ENCODE measurements at regions not wholly inside any gene's neighbourhood (a gene's known extent, or its start where the extent isn't known, plus 50 kb on each side); places are given as distances from the start of the nearest gene placed in this dataset.
"Not testable (repeated sequence)": the region's sequence is repeated elsewhere in the genome, so short reads cannot be mapped to it uniquely, and the experiment has no call there.

DNA sequence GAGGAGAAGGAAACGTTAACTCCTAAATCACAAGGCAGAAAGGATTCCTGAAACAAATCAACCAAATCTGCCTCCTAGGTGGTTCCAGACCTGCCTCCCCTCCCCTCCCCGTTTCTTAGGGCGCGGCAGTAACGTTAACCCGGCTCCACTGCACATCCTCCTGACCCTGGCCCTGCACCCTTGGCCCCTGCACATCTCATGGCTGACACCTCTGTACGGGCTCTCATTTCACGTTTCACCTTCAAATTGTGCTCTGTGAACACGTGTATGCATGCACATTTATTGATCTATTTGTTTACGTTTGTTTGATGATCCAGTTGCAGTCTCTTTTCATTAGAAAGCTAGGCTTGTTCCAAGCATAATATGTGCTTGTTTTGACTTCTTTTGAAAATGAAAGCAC lies 358.1 kb downstream of the ADGRD1 start:
- POLR2A ChIA-PET, result no interaction called here
- Mint-ChIP-seq H3K27ac (ENCODE audit: low read depth, unreplicated experiment) (no peak overlapping the region), H3K9me3 (ENCODE audit: unreplicated experiment) (peaks cover 10% of the 10 kb centered on the region), H3K4me3 (ENCODE audit: unreplicated experiment) (no peak overlapping the region), H3K36me3 (ENCODE audit: insufficient read depth, unreplicated experiment) (no peaks in the 10 kb centered on the region), H3K27me3 (ENCODE audit: insufficient read depth, unreplicated experiment) (peaks cover 14% of the 10 kb centered on the region), H3K4me1 (ENCODE audit: insufficient read depth, unreplicated experiment) (no peaks in the 10 kb centered on the region)
- DNase-seq (ENCODE audit: unreplicated experiment), result no peak
- no peak for TF ChIP-seq CTCF (IDR thresholded peaks at IDR 0.05; ENCODE audit: unreplicated experiment)
- intact Hi-C loops (cut with micrococcal nuclease), result no loop called here
- BruUV-seq (replicated peaks), result no TSS peak
- CTCF ChIA-PET, result no interaction called here

- H3K36me3 Mint-ChIP-seq (ENCODE audit: insufficient read depth, unreplicated experiment); CTCF ChIA-PET; H3K27ac Mint-ChIP-seq (ENCODE audit: low read depth, unreplicated experiment); DNase-seq (ENCODE audit: unreplicated experiment); H3K4me1 Mint-ChIP-seq (ENCODE audit: insufficient read depth, unreplicated experiment); intact Hi-C loops (cut with micrococcal nuclease); POLR2A ChIA-PET; H3K4me3 Mint-ChIP-seq (ENCODE audit: unreplicated experiment); BruUV-seq (replicated peaks): not testable (repeated sequence)
- Mint-ChIP-seq H3K27me3 (ENCODE audit: insufficient read depth, unreplicated experiment) (peaks cover 15% of the 10 kb centered on the region), H3K9me3 (ENCODE audit: unreplicated experiment) (peaks cover 10% of the 10 kb centered on the region)
Measured at GRCh38 chr12:131312382-131312781, 358.7 kb downstream of the ADGRD1 start.

DNA sequence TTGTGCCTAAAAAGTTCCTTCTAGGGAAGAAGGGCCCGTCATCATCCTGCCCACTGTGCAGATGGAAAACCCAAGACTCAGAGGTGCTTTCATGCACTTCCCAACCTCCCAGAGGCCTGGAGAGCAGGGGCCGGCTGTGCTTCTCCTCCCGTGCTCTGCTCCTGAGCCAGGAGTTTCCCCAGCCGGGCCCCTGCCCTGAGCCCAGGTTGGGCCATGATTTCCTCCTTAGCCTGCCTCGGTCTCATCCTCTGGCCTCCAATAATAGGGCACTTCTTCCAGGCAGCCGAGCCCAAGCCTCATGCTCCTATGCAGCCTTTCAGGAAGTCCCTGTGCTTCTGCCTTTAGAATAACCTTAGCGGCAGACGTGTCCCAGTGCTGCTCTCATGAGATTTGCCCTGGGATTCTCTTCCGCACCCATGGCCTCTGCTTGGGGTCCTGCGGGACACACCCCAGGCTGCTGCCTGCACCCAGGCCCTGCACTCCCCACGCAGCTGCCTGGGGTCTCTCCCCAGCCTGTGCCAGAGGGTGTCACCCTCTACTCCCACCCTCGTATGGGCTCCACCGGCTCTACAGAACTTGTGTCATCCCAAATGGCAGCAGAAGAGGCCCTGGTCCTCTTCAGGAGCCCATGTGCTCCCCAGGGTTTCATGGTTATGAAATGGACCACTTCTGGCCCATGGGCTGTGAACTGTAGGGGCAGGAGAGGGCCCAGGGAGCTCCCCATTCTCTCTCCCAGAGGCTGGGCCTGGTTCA lies 359.3 kb downstream of the ADGRD1 start:
- BruUV-seq (replicated peaks), result no TSS peak
- no peak for TF ChIP-seq CTCF (IDR thresholded peaks at IDR 0.05; ENCODE audit: unreplicated experiment)
- intact Hi-C loops (cut with micrococcal nuclease), result no loop called here
- no peak for DNase-seq (ENCODE audit: unreplicated experiment)
- Mint-ChIP-seq H3K36me3 (ENCODE audit: insufficient read depth, unreplicated experiment) (no peaks in the 10 kb centered on the region), H3K27ac (ENCODE audit: low read depth, unreplicated experiment) (no peak overlapping the region), H3K4me3 (ENCODE audit: unreplicated experiment) (no peak overlapping the region), H3K27me3 (ENCODE audit: insufficient read depth, unreplicated experiment) (peaks cover 20% of the 10 kb centered on the region), H3K4me1 (ENCODE audit: insufficient read depth, unreplicated experiment) (no peaks in the 10 kb centered on the region), H3K9me3 (ENCODE audit: unreplicated experiment) (peaks cover 16% of the 10 kb centered on the region)
- CTCF ChIA-PET, result no interaction called here
- POLR2A ChIA-PET, result no interaction called here

DNA sequence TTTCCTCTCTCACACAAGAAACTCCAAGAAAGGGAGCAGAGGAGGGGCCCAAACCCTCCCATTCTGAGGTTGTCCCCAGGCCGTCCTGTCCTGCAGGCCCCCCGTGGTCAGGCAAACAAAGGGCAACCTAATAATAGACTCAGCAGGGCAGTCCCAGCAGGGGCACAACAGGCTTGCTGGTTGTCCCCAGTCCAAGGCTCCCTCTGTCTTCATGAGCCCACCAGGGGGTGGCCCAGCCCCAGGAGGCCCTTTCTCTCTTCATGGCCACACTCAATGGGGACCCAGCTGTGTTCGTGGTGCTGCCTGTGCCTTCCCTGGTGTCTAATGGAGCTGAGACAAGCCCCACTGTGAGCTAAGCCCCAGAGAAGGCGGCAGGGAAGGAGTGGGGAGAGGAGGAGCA lies 359.9 kb downstream of the ADGRD1 start:
- Mint-ChIP-seq H3K27ac (ENCODE audit: low read depth, unreplicated experiment) (no peak overlapping the region), H3K4me3 (ENCODE audit: unreplicated experiment) (no peak overlapping the region), H3K36me3 (ENCODE audit: insufficient read depth, unreplicated experiment) (no peaks in the 10 kb centered on the region), H3K9me3 (ENCODE audit: unreplicated experiment) (peaks cover 22% of the 10 kb centered on the region), H3K27me3 (ENCODE audit: insufficient read depth, unreplicated experiment) (peaks cover 27% of the 10 kb centered on the region), H3K4me1 (ENCODE audit: insufficient read depth, unreplicated experiment) (no peaks in the 10 kb centered on the region)
- intact Hi-C loops (cut with micrococcal nuclease), result no loop called here
- ChIA-PET POLR2A (no interaction called here), CTCF (no interaction called here)
- DNase-seq (ENCODE audit: unreplicated experiment), result no peak
- BruUV-seq (replicated peaks), result no TSS peak
- no peak for TF ChIP-seq CTCF (IDR thresholded peaks at IDR 0.05; ENCODE audit: unreplicated experiment)

Measured in MCF 10A (cell line).